Stimulated activated CD8-positive, alpha-beta memory T cell treated with anti-CD3 and anti-CD28 coated beads, Interleukin-12 subunit alpha, Interleukin-12 subunit beta, amount 100 ng/mL, for 24 hours (primary cell): ENCODE measurements at regions not wholly inside any gene's neighbourhood (a gene's known extent, or its start where the extent isn't known, plus 50 kb on each side); places are given as distances from the start of the nearest gene placed in this dataset.

Experiments used
- DNase-seq: peaks from one replicate; pipeline ENCODE4 v3.0.0-alpha.2; 2020; ENCODE audit errors: extremely low read depth

GRCh38 chr10:123604506-123604905 lies 61.6 kb upstream of the GPR26 start:
- DNase-seq = no peak

- DNase-seq = no peak
Measured at GRCh38 chr10:123606006-123606405, 60.1 kb upstream of the GPR26 start.

- DNase-seq = no peak
Measured at GRCh38 chr10:123606955-123607354, 59.2 kb upstream of the GPR26 start.

GRCh38 chr10:123607386-123607785 lies 58.8 kb upstream of the GPR26 start:
- no peak for DNase-seq

- no peak for DNase-seq
Measured at GRCh38 chr10:123608047-123608446, 58.1 kb upstream of the GPR26 start.

- DNase-seq = no peak
Measured at GRCh38 chr10:123611243-123611642, 54.9 kb upstream of the GPR26 start.

- no peak for DNase-seq
Measured at GRCh38 chr10:123611876-123612275, 54.3 kb upstream of the GPR26 start.

GRCh38 chr10:123613346-123613850 lies 52.8 kb upstream of the GPR26 start:
- no peak for DNase-seq

- DNase-seq = no peak
Measured at GRCh38 chr10:123614888-123615287, 51.3 kb upstream of the GPR26 start.
